Activated CD8-positive, alpha-beta memory T cell treated with anti-CD3 and anti-CD28 coated beads, Interleukin-2, amount 50 U/mL, for 48 hours (primary cell): ENCODE measurements at regions not wholly inside any gene's neighbourhood (a gene's known extent, or its start where the extent isn't known, plus 50 kb on each side); places are given as distances from the start of the nearest gene placed in this dataset.

Experiments
- DNase-seq: peaks from one replicate; pipeline ENCODE4 v3.0.0-alpha.2; 2020

DNA sequence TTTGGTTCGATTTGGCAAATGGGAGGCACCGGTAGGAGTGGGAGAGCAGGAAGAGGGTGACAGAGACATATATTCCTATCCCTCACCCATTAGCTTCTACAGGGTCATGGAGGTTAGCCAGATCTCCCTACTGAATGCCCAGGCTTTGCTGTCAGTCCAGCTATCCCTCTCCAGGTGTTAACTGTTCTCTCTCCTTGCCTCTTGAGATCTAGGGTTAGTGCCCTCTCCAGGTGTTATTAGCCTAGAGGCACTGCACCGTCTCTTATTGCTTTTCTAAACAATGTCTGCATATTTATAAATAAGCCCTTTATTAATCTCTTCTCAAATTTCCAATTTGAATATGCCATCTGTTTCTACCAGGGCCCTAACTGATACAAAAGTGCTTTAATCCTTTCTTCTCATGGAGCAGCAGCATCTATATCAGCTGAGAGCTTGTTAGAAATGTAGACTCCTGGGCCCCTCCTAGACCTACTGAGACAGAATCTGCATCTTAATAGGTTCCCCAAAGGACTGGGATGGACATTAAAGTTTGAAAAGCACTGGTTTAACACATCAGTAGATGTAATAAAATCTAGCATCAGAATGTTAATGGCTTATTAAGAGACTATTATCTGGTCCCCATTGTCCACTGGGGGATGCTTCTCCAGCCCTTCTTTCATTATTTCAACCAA lies 322.5 kb upstream of the SLC24A2 start:
- DNase-seq = no peak

DNA sequence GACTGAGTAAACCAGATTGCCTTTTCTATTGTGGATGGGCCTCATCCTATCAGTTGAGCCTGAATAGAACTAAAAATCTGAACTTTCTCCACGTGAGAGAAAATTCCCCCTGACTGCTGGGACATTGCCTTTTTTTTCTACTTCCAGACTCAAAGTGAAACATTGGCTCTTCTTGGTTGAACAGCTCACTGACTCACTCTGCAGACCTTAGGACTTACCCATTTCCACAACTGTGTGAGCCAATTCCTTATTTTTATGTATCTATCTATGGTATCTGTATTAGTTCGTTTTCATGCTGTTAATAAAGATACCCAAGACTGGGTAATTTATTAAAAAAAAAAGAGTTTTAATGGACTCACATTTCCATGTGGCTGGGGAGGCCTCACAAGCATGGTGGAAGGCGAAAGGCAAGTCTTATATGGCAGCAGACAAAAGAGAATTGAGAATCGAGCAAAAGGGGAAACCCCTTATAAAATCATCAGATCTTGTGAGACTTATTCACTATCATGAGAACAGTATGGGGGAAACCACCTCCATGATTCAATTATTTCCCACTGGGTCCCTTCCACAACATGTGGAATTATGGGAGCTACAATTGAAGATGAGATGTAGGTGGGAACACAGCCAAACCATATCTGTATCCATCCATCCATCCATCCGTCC lies 306.7 kb upstream of the SLC24A2 start:
- DNase-seq = no peak

DNA sequence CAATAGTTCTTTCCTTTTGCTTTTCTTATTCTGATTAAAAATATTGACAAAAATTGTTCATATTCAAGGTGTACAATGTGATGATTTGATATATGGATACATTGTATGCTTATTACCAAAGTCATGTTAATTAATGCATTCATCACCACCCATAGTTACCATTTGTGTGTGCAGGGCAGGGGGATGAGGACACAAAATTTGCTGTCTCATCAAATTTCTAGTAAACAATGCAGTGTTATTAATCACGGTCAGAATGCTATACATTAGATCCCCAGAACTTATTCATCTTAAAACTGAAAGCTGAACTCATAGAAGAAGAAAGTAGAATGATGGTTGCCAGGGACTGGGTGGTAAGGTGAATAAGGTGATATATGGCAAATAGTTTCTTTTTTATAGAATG lies 303.7 kb upstream of the SLC24A2 start:
- no peak for DNase-seq

- no peak for DNase-seq
Observed at GRCh38 chr9:20087481-20087880, 298.6 kb upstream of the SLC24A2 start.

- DNase-seq = no peak
Observed at GRCh38 chr9:20085842-20086241, 297.0 kb upstream of the SLC24A2 start.

DNA sequence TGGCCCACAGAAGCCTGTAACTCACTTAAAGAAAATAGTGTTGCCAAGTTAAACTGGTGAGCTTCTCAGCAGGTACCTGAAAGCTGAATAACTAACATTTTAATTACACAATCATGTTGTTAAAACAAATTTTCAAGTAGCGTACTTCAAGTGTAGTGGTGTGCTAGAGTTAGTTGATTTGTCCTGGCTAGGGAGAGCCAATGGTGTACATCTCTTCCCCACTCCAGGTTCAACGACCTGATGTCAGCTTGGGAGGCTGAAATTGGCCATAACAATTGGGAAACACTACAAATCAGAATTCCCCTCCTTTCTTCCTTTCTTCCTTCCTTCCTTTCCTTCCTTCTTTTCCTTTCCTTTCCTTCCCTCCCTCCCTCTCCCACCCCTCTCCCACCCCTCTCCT lies 295.3 kb upstream of the SLC24A2 start:
- no peak for DNase-seq

- DNase-seq = no peak
Observed at GRCh38 chr9:20083390-20083789, 294.6 kb upstream of the SLC24A2 start.

GRCh38 chr9:20082831-20083230 lies 294.0 kb upstream of the SLC24A2 start:
- no peak for DNase-seq

GRCh38 chr9:20082406-20082805 lies 293.6 kb upstream of the SLC24A2 start:
- DNase-seq = no peak

- no peak for DNase-seq
Observed at GRCh38 chr9:20078246-20078645, 289.4 kb upstream of the SLC24A2 start.

GRCh38 chr9:20074291-20074690 lies 285.5 kb upstream of the SLC24A2 start:
- DNase-seq = no peak

DNA sequence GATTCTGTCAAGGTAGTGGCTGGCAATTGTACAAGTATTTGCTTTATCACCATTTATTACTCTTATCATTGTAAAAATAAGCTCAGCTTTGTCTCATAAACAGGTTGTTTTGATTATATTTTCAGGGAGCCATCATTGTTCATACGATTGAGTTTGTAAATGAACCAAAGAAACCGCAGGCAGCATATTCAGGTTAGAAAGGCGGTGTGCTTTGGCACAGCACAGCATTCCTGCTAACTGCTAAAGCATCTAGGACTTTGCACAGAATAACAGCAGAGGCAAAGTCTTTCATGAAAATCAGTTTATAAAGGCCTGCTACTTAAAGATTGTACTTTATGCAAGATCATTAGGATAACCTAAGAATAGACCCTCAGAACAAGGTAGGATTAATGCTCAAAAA lies 281.5 kb upstream of the SLC24A2 start:
- DNase-seq = no peak

DNA sequence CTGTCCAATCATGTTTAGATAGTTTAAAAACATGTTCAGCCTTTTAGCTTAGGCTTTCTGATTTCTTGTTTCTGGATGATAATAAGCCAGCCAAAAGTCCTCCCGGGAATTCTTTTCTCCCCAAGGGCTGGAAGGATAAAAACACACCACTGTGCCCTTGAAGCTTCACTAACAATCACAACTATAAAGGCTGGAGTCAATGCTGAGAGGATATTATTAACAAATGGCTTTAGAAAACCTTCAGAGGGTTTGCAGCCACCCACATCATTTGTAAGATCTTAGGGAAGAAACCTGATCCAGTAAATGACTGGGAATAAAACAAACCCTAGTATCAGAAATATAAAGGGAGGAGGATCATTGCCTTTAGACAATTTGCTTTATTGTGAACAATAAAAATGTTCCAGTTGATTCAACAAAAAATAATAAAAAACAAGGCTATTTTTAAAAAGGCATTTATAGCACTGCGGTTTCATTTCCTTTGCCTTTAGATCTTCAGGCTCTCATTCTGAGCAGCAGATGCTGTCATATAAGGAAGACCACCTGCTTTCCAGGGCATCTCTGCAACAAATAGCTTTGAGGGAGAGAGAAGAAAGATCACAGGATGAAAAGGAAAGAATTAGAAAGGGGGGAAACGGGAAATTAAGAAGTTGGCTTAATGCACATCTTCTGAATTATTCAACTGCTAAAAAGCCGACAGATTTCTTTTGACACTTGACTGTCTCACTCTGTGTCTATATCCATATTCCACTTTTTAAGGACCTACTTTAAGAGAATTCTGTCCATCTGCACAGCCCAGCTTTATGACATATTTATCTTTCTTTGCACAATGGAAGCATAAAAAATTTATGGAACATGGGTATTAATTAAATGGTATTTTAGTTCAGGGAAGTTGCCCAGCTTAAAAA lies 277.2 kb upstream of the SLC24A2 start:
- DNase-seq = no peak

GRCh38 chr9:20065046-20065445 lies 276.2 kb upstream of the SLC24A2 start:
- no peak for DNase-seq

GRCh38 chr9:20054734-20055133 lies 265.9 kb upstream of the SLC24A2 start:
- DNase-seq = no peak

DNA sequence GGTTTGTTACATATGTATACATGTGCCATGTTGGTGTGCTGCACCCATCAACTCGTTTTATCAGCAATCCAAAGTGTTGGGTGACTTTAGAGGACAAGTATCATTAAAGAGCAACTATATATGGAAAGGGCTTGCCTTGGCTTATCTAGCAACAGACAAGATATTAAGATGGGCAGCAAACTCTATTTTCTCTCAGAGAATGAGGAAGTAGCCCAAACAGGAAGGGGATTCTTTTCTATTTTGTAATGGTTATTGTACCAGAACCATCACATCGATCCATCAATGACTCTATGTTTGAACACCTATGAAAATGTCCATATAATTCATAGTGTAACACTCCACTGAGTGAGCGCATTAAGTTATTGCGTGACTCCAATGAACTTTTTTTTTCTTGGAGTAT lies 260.1 kb upstream of the SLC24A2 start:
- DNase-seq = no peak

DNA sequence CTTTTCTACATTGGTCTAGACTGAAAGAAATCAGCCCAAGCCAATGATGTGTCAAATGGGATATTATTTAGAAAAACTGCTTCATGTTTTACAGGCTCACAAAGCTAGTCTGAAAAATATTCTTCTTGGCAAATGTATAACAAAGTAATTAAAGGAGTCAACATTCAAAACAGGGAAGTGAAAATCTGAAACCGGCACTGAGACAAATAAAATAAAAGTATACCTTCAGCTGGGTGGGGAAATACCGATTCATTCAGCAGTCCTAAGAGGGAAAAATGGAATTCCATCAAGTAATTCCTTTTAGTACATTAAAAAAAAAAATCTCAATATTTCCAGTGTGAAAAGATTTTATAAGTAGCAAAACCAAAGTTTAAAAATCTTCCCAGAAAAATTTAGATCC lies 259.6 kb upstream of the SLC24A2 start:
- no peak for DNase-seq

- DNase-seq = no peak
Observed at GRCh38 chr9:20044686-20045085, 255.8 kb upstream of the SLC24A2 start.

- no peak for DNase-seq
Observed at GRCh38 chr9:20043461-20043860, 254.6 kb upstream of the SLC24A2 start.

DNA sequence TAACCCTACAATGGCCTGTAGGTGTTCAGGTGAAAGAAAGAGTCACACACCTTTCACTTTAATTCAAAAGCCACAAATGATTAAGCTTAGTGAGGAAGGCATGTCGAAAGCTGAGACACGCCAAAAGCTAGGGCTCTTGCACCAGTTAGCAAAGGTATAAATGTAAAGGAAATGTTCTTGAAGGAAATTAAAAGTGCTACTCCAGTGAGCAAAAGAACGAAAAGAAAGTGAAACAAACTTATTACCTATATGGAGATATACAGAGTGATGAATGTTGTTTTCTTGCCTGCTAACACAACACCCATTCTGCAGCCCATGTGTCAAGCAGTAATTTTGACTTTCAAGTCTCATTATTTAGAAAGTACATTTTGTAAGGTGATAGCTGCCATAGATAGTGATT lies 254.2 kb upstream of the SLC24A2 start:
- DNase-seq = no peak

DNA sequence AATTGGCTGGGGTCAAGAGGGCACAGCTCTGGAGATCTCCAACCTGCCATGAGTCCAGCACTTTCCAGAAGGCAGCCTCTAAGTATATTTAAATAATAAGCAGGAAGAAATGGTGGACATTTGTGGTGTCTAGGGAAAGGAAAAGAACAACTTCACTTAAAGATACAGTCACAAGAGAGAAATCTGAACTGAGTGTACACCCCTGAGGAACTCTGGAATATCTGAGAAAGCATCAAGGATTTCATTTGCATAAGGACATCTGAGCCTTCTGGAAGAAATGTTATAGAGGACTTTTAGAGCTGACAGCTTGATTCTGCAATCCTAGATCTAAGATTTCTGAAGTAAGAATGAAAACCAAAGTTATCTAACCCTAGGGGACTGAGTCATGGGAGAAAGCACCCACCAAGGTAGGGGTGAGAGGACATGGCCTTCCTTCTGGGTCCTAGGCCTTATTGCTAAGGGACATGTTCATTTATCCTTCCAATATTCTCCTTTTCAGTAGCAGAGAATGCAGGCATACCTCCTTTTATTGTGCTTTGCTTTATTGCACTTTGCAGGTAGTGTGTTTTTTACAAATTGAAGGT lies 253.4 kb upstream of the SLC24A2 start:
- no peak for DNase-seq

DNA sequence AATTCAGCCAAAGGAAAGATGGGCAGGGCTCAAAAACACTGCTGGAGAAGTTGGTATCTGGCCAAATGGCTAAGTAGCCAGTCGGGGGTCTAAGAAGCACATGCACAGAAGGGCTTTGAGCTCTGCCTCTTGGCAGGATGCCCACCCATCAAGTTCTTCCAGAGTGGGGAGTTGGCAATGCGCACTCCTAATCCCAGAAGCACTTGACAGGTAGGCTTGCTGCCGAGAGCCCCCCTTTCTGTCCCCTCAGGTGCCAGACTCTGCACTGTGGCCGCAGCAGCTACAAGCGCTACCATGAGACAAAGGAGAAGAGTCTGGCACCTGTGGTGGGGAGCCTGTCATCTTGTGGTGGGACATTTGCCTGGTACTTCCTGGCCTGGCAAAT lies 252.9 kb upstream of the SLC24A2 start:
- no peak for DNase-seq

DNA sequence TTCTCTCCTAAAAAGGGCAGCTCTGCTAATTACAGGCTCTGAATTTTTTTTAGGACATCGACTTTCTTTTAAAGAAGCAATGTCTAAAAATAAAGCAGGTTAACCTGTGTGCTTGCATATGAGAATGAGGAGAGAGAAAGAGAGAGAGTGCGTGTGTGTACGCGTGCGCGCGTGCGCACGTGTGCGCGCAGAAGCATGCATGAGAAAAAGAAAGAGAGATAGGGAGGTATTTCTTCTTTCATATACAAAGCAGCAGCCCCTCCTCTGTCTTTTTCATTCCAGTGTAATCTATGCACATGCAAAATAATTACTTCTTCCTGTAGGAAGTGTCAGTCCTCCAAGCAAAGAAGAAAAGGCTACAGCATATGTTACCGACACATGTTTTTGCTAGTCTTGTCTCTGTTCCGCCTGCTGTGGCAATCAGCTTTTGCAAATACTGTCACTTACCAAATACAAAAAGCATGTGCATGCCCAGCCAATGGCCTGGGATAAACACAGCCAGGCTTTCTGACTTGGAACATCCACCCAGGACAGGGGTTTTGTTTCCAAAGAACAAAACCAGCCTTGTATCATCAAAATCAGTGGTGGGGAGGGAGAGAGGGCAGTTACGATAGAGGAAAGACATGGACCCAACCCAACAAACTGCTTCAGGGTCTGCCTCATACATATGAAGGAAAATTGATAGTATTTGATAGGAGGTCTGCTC lies 252.3 kb upstream of the SLC24A2 start:
- no peak for DNase-seq
